D721Med (cell line): ENCODE measurements at regions not wholly inside any gene's neighbourhood (a gene's known extent, or its start where the extent isn't known, plus 50 kb on each side); places are given as distances from the start of the nearest gene placed in this dataset.

Source experiments
- DNase-seq: peaks from one replicate; pipeline ENCODE4 v3.0.0; 2011; ENCODE audit warnings: low spot score; ENCODE audit not compliant: insufficient read length
- FAIRE-seq: peaks from 2 replicates; lab custom pipeline; 2011; peaks lifted over from hg19 to GRCh38; lab: Jason Lieb, UNC
- CTCF ChIP-seq: IDR thresholded peaks from 2 replicates; pipeline ENCODE4 v1.5.1; 2012; ENCODE audit warnings: mild to moderate bottlenecking, control low read depth; ENCODE audit not compliant: insufficient read depth; ENCODE audit errors: missing control alignments

GRCh38 chrX:75673468-75673867 is 111.6 kb downstream of the MAGEE2 start:
- FAIRE-seq (no peak), DNase-seq (no peak)
- no peak for TF ChIP-seq CTCF

GRCh38 chrX:75655627-75656026 is 129.4 kb downstream of the MAGEE2 start:
- FAIRE-seq = no peak

GRCh38 chrX:75649829-75650228 is 127.0 kb upstream of the ZDHHC15 start:
- no peak for FAIRE-seq
- TF ChIP-seq CTCF = no peak
- no peak for DNase-seq

More at GRCh38 chrX:75655627-75656026, 129.4 kb downstream of the MAGEE2 start:
- DNase-seq = no peak
- no peak for TF ChIP-seq CTCF

GRCh38 chrX:75648803-75649588 is 126.2 kb upstream of the ZDHHC15 start:
- TF ChIP-seq CTCF = no peak
- no peak for DNase-seq
- FAIRE-seq = no peak

- DNase-seq (no peak), FAIRE-seq (no peak)
- no peak for TF ChIP-seq CTCF
Observed at GRCh38 chrX:75642811-75643361, 120.0 kb upstream of the ZDHHC15 start.

GRCh38 chrX:75638332-75638731 is 115.5 kb upstream of the ZDHHC15 start:
- DNase-seq (no peak), FAIRE-seq (no peak)
- TF ChIP-seq CTCF = no peak

GRCh38 chrX:75625232-75625631 is 102.4 kb upstream of the ZDHHC15 start:
- no peak for FAIRE-seq
- no peak for DNase-seq
- TF ChIP-seq CTCF = no peak
